ENCODE measurements at regions not wholly inside any gene's neighbourhood (a gene's known extent, or its start where the extent isn't known, plus 50 kb on each side); places are given as distances from the start of the nearest gene placed in this dataset.

DNA sequence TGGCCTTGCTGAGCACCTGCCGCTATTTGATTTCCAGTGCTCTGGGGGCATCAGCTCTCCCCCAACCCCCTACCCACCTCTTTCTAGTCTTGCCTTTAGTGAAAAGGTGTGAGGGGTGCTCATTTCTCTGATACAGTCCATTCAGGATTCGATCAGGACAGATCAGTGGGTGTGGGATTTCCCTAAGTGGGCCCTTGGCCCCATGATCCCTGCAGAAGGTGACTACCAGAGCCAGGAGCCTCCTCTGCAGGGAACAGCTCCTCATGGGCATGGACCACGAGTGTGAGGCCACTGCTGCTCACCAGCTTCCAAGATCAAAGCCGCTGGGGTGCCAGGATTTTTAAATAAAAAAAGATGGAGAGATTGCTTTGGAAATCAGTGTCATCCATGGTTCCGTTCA is 835.2 kb upstream of the ID2 start (continued):
- TF ChIP-seq CHD7 (IDR thresholded peaks at IDR 0.05; ENCODE audit: low read depth, low read length) (no peak), SLC30A9 (CRISPR knock-in tag; IDR thresholded peaks at IDR 0.05) (no peak), CREB1 (IDR thresholded peaks at IDR 0.05) (no peak), CREB1 (CRISPR knock-in tag; IDR thresholded peaks at IDR 0.05) (no peak), TRIM24 (IDR thresholded peaks at IDR 0.05) (no peak)

Measured in K562 (cell line).